Endothelial cell (in vitro differentiated cells): ENCODE measurements at regions not wholly inside any gene's neighbourhood (a gene's known extent, or its start where the extent isn't known, plus 50 kb on each side); places are given as distances from the start of the nearest gene placed in this dataset.
A peak's percentile ranks its signal among the peaks of the same experiment; 100 is the strongest.

Experiments used
- DNase-seq: peaks from one replicate; pipeline ENCODE4 v3.0.0; 2021; ENCODE audit warnings: low spot score
- H3K27ac Mint-ChIP-seq: one replicate; pipeline ENCODE4 v1.8.0; 2021; ENCODE audit warnings: mixed read lengths, inconsistent platforms; ENCODE audit not compliant: unreplicated experiment
- H3K27me3 Mint-ChIP-seq: one replicate; pipeline ENCODE4 v1.8.0; 2021; ENCODE audit warnings: mild to moderate bottlenecking, moderate library complexity, mixed read lengths, inconsistent platforms; ENCODE audit not compliant: unreplicated experiment
- H3K36me3 Mint-ChIP-seq: one replicate; pipeline ENCODE4 v1.8.0; 2021; ENCODE audit warnings: mild to moderate bottlenecking, low read depth, mixed read lengths, inconsistent platforms; ENCODE audit not compliant: unreplicated experiment
- H3K4me1 Mint-ChIP-seq: one replicate; pipeline ENCODE4 v1.8.0; 2021; ENCODE audit warnings: mild to moderate bottlenecking, mixed read lengths, inconsistent platforms; ENCODE audit not compliant: unreplicated experiment
- H3K4me3 Mint-ChIP-seq: one replicate; pipeline ENCODE4 v1.8.0; 2021; ENCODE audit warnings: mild to moderate bottlenecking, mixed read lengths, inconsistent platforms; ENCODE audit not compliant: unreplicated experiment
- H3K9me3 Mint-ChIP-seq: one replicate; pipeline ENCODE4 v1.8.0; 2021; ENCODE audit warnings: mixed read lengths, inconsistent platforms; ENCODE audit not compliant: unreplicated experiment
- CTCF ChIP-seq: fragments of 200-600 bp; sonication (generic); IDR thresholded peaks from one replicate; pipeline ENCODE4 v1.5.0; 2021; ENCODE audit warnings: antibody characterized with exemption; ENCODE audit not compliant: unreplicated experiment

GRCh38 chr2:184261331-184261730 is 337.0 kb upstream of the ZNF804A start:
- no peaks in the 10 kb centered on the region for H3K27me3 Mint-ChIP-seq
- no peak overlapping the region for H3K4me3 Mint-ChIP-seq
- H3K36me3 Mint-ChIP-seq, result no peaks in the 10 kb centered on the region
- no peak overlapping the region for H3K27ac Mint-ChIP-seq
- TF ChIP-seq CTCF, result no peak
- DNase-seq, result no peak
- no peaks in the 10 kb centered on the region for H3K9me3 Mint-ChIP-seq
- no peaks in the 10 kb centered on the region for H3K4me1 Mint-ChIP-seq

- H3K4me1 Mint-ChIP-seq, result no peaks in the 10 kb centered on the region
- H3K4me3 Mint-ChIP-seq, result no peak overlapping the region
- no peaks in the 10 kb centered on the region for H3K36me3 Mint-ChIP-seq
- no peak for DNase-seq
- H3K27me3 Mint-ChIP-seq, result no peaks in the 10 kb centered on the region
- no peak overlapping the region for H3K27ac Mint-ChIP-seq
- no peak for TF ChIP-seq CTCF
- H3K9me3 Mint-ChIP-seq, result no peaks in the 10 kb centered on the region
Measured at GRCh38 chr2:184261818-184262217, 336.5 kb upstream of the ZNF804A start.

GRCh38 chr2:184268900-184269477 is 329.3 kb upstream of the ZNF804A start:
- no peak overlapping the region for H3K4me3 Mint-ChIP-seq
- H3K4me1 Mint-ChIP-seq, result peaks cover 21% of the 10 kb centered on the region
- no peak for DNase-seq
- H3K27me3 Mint-ChIP-seq, result no peaks in the 10 kb centered on the region
- no peaks in the 10 kb centered on the region for H3K36me3 Mint-ChIP-seq
- H3K9me3 Mint-ChIP-seq, result no peaks in the 10 kb centered on the region
- no peak for TF ChIP-seq CTCF
- no peak overlapping the region for H3K27ac Mint-ChIP-seq

- peak overlapping the region; percentile 76 for H3K27ac Mint-ChIP-seq
- no peaks in the 10 kb centered on the region for H3K36me3 Mint-ChIP-seq
- TF ChIP-seq CTCF, result no peak
- H3K4me1 Mint-ChIP-seq, result peaks cover 21% of the 10 kb centered on the region
- H3K27me3 Mint-ChIP-seq, result no peaks in the 10 kb centered on the region
- H3K9me3 Mint-ChIP-seq, result no peaks in the 10 kb centered on the region
- no peak overlapping the region for H3K4me3 Mint-ChIP-seq
- no peak for DNase-seq
Measured at GRCh38 chr2:184270660-184271059, 327.7 kb upstream of the ZNF804A start.

- no peaks in the 10 kb centered on the region for H3K27me3 Mint-ChIP-seq
- no peak for TF ChIP-seq CTCF
- peak overlapping the region; percentile 22 for H3K27ac Mint-ChIP-seq
- no peaks in the 10 kb centered on the region for H3K36me3 Mint-ChIP-seq
- peaks cover 21% of the 10 kb centered on the region for H3K4me1 Mint-ChIP-seq
- H3K9me3 Mint-ChIP-seq, result no peaks in the 10 kb centered on the region
- no peak for DNase-seq
- no peak overlapping the region for H3K4me3 Mint-ChIP-seq
Measured at GRCh38 chr2:184272056-184272455, 326.3 kb upstream of the ZNF804A start.
